Activated CD4-positive, alpha-beta T cell treated with anti-CD3 and anti-CD28 coated beads for 48 hours (primary cell): ENCODE measurements at regions not wholly inside any gene's neighbourhood (a gene's known extent, or its start where the extent isn't known, plus 50 kb on each side); places are given as distances from the start of the nearest gene placed in this dataset.
"Not testable (repeated sequence)": the region's sequence is repeated elsewhere in the genome, so short reads cannot be mapped to it uniquely, and the experiment has no call there.

Experiments
- DNase-seq: peaks from one replicate; pipeline ENCODE4 v3.0.0-alpha.2; 2020

GRCh38 chr12:80045594-80045993 lies 53.7 kb upstream of the OTOGL start:
- DNase-seq = no peak

DNA sequence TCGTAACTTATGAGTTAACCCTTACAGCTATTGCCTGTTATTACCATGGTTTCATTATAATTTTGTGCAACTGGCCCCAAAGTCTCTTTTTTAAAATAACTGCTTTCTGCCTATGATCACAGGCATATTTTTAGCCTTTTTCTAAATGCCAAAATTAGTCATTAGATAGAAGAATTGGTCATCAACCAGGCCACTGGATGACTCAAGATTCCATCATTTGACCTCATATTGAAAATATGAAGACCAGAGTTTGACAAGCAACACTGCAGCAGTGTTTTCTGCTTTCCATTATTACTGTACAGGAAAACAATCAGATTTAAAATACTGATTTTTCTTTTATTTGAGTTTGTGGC lies 54.7 kb upstream of the OTOGL start:
- no peak for DNase-seq

GRCh38 chr12:80041692-80042091 lies 57.6 kb upstream of the OTOGL start:
- no peak for DNase-seq

- DNase-seq = no peak
Measured at GRCh38 chr12:80041071-80041470, 58.3 kb upstream of the OTOGL start.

GRCh38 chr12:80040075-80040738 lies 59.1 kb upstream of the OTOGL start:
- peak; percentile 24 for DNase-seq

DNA sequence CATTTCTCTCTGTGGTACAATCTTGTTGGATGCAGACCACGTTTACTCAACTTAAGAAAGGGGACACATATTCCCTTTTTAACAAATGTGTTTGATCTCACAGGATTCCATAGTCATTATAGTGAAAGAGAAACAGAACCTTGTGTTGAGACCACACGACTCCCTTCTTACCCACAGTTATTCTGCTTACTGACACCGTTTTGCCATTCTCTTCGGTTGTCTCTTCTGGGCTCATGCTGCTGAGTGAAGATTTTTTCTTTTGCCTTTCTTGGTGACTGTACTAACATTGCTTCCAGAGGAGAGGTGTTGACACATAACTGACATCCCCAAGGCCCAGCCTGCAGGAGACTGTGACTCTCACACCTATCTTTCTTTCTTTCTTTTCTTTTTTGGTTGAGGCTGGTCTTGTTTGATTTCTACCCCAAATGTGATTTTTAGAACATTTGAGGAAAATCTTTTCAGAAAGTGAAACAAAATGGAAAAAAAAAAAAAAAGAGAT lies 61.2 kb upstream of the OTOGL start:
- DNase-seq = no peak

GRCh38 chr12:80033448-80033847 lies 65.9 kb upstream of the OTOGL start:
- no peak for DNase-seq

DNA sequence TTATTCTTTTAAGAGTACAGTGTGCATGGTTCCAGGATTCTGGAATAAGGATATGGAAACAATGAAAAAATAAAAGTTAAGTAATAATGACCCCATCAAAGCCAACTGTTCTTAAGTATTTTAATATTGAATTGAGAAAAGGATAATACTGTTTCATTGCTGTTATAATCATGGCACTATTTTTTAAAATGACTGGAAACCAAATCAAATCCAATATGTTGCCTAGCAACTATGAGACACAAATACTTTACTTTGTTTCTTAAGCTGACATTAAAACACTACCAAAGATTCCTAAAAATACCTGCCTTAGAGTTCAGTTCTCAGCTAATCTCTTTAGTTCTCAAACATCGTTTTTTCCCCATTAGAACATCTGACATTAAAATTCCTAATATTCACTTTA lies 66.4 kb upstream of the OTOGL start:
- DNase-seq = no peak

- DNase-seq = no peak
Measured at GRCh38 chr12:80031229-80031628, 68.1 kb upstream of the OTOGL start.

DNA sequence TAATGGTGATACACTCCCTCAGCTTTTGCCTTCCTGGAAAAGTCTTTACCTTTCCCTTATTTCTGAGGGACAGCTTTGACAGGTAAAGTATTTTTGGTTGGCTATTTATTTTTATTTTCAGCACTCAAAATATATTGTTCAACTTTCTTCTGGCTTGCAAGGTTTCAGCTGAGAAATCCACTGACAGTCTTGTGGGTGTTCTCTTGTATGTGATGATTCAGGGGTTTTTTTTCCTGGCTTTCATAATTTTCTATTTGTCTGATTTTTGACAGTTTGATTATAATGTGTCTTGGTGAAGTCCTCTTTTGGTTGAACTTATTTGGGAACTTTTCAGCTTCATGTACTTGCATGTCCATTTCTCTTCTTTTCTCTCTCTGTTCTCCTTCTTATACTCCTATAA lies 73.7 kb upstream of the OTOGL start:
- no peak for DNase-seq

GRCh38 chr12:80019691-80020090 lies 79.6 kb upstream of the OTOGL start:
- no peak for DNase-seq

GRCh38 chr12:80018119-80018518 lies 81.2 kb upstream of the OTOGL start:
- no peak for DNase-seq

DNA sequence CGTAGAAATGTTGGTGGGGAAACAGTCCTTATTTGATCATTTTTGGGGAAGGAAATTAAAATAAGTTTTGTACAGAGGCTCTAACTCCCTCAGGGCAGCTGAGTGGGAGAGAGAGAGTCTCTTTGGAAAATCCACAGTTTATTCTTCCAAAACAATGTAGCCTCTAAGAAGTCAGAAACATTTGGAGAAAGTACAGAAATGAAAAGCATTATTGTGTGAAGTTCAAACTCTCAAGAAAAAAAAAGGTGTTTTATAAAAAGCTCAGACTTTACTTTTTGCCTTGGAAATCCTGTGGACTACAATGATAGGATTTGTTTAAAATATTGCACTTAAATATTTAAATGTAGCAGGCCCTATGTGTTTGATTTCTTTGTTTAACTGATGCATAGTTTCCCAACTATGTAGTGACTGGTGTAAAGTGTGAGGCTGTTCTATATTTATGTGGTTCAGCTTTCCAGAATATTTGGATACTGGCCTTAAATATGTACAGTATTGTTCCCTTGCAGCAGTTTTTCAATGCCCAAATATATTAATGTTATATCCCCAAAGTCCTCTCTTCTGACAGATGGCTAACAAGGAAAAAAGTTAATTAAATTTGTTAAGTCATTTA lies 82.0 kb upstream of the OTOGL start:
- no peak for DNase-seq

DNA sequence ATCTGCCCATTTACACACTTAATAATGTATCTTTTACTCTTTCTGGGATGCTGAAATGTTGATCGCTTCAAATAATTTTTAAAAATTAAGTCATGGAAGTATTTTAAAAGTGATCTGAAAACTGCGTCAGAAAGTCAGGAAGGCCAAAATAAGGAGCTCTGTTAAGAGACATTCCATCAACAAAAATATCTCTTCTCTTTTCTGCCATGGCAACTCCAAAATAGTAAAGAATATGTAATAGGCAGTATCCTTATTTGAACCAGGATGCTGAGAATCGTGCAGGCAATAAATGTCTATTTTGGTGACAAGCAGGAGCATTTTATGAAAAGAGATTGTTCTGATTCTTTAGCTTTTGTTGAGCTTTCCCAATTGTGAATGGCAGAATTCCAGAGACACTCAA lies 81.8 kb upstream of the PPP1R12A start:
- DNase-seq = no peak

- DNase-seq = no peak
Measured at GRCh38 chr12:80015660-80016059, 80.8 kb upstream of the PPP1R12A start.

GRCh38 chr12:80003744-80004143 lies 68.8 kb upstream of the PPP1R12A start:
- DNase-seq = not testable (repeated sequence)

DNA sequence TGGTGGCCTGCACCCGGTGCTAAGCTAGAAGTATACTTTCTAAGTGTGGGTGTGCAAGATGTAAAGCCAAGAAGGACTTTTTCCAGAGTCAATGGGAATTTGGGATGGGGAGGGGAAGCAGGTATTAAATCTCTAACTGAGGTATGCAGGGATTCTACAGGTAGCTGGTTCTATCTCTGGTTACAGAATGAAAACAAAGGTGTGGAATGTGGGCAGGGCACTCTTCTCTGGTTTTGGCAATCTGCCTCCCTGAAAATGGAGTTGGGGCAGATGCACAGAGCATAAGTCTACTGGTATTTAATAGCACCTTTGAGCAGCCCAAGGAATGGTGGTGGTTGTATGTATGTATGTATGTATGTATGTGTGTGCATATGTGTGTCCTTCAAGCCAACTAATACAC lies 66.7 kb upstream of the PPP1R12A start:
- DNase-seq = no peak

DNA sequence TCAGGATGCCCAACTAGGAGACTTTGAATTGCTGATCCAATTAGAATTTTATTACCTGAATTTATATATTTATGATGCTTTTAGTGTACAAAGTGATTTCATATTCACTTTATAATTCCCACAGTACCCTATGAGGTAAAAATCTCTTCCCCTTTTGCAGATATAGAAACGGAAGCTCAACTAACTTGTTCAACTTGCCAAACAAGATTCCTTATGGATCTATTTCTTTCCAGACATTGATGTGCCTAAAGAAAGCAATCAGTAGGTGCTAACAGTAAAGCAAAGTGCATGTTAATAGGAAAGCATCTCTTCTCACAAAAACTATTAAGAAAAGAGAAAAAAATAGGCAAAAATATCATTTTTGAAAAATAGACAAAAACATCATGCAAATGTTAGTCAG lies 65.9 kb upstream of the PPP1R12A start:
- DNase-seq = no peak

GRCh38 chr12:79998554-79998953 lies 63.7 kb upstream of the PPP1R12A start:
- DNase-seq = no peak

DNA sequence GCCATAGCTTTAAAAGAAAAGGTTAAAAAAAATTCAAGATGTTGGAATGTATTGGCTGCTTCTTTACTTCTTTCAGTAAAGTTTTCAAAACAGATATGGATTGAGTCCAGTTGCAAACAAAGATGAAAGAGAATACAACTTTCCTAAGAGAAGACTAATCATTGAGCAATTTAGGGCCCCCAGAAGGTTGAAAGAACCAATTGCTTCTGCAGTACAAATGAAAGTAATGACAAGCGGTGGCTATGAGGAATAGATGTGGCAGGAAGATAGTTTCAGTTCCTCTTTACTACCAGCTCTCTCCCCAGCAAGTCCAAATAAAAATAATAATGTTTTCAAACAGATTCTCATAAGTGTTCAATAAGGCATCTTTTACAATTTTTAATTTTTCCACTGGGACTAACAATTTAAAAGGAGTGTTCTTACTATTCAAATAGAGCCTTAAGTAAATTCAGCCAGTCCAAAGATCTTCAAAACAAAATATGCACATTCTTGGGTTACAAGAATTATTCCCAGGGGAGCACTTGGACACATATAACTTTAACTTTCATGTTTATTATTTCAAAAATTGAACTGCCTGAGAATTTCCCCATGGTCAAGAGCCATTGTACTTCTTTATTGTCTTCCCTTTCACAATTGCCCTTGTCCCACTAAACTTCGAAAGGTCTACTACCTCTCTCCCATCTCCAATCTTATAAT lies 62.3 kb upstream of the PPP1R12A start:
- DNase-seq = no peak

- DNase-seq = not testable (repeated sequence)
Measured at GRCh38 chr12:79995385-79996084, 60.6 kb upstream of the PPP1R12A start.

DNA sequence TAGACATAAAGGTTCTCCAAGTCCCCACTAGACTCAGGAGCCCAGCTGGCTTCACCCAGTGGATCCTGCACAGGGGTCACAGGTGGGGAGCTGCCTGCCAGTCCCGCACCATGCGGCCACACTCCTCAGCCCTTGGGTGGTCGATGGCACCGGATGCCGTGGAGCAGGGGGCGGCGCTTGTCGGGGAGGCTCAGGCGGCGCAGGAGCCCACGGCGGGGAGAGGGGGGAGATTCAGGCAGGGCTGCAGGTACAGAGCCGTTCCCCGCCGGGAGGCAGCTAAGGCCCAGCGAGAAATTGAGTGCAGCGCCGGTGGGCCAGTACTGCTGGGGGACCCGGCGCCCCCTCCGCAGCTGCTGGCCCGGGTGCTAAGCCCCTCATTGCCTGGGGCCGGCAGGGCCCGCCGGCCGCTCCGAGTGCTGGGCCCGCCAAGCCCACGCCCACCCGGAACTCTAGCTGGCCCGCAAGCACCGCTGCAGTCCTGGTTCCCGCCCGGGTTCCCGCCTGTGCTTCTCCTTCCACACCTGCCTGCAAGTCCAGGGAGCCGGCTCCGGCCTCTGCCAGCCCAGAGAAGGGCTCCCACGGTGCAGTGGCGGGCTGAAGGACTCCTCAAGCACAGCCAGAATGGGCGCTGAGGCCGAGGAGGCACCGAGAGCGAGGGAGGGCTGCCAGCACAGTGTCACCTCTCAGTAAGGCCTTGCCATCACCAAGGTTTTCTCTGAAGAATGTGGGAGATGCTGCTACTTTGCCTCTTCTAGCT lies 58.4 kb upstream of the PPP1R12A start:
- no peak for DNase-seq

DNA sequence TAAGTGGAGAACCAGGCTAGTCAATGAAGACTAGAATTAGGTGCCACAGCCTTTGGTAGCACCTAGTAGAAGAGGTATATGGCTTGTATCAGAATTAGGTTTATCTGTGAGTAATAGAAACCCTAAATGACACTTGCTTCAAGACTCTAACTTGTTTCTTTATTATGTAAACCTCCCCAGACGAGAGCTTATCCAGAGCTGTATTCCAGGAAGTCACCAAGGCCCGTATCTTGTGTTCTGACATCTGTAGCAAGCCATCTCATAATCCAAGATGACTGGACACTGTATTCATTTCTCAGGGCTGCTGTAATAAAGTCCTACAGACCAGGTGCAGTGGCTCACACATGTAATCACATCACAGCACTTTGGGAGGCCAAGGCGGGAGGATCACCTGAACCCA lies 56.7 kb upstream of the PPP1R12A start:
- no peak for DNase-seq
